ENCODE measurements at regions not wholly inside any gene's neighbourhood (a gene's known extent, or its start where the extent isn't known, plus 50 kb on each side); places are given as distances from the start of the nearest gene placed in this dataset.

- CTCF ChIA-PET, result no interaction called here
- no peak for TF ChIP-seq SMC3 (IDR thresholded peaks at IDR 0.05)
- Histone ChIP-seq H3K27ac (no peak overlapping the region), H3K4me3 (no peak overlapping the region), H3K4me1 (no peaks in the 10 kb centered on the region), H3K9me3 (no peaks in the 10 kb centered on the region; the same call in 2 of the 3 replicates), H3K4me2 (no peak overlapping the region)
- ATAC-seq, result no peak
- no peak for DNase-seq (ENCODE audit: low read depth in 1 of 2, low spot score in 1 of 2)
- POLR2A ChIA-PET, result no interaction called here
- FAIRE-seq, result no peak
These were observed 916.2 kb downstream of the NTRK3 start for GRCh38 chr15:87340370-87340769.

GRCh38 chr15:87326269-87326668, 930.3 kb downstream of the NTRK3 start:
- Histone ChIP-seq H3K27ac (no peak overlapping the region), H3K4me3 (no peak overlapping the region), H3K4me1 (no peaks in the 10 kb centered on the region), H3K9me3 (no peaks in the 10 kb centered on the region), H3K4me2 (no peak overlapping the region)
- 0% methylated on average over 1 of the region's 1 CpG for WGBS (ENCODE audit: missing lambda C conversion rate)
- FAIRE-seq (no peak), DNase-seq (ENCODE audit: low read depth in 1 of 2, low spot score in 1 of 2) (no peak), ATAC-seq (no peak)
- ChIA-PET POLR2A (no interaction called here), CTCF (no interaction called here)
- TF ChIP-seq RAD21 (conservative IDR thresholded peaks at IDR 0.05 in 1 of 2, IDR thresholded peaks at IDR 0.05 in 1 of 2) (no peak), TFCP2L1 (CRISPR knock-in tag; IDR thresholded peaks at IDR 0.05) (no peak), FOXS1 (CRISPR knock-in tag; IDR thresholded peaks at IDR 0.05) (no peak), ZNF302 (CRISPR knock-in tag; IDR thresholded peaks at IDR 0.05) (no peak), FOSL2 (IDR thresholded peaks at IDR 0.05) (no peak), FOSL2 (CRISPR knock-in tag; IDR thresholded peaks at IDR 0.05) (no peak), BHLHE40 (IDR thresholded peaks at IDR 0.05; ENCODE audit: low read depth, low read length) (no peak)

- Histone ChIP-seq H3K9me3 (no peaks in the 10 kb centered on the region; the same call in 2 of the 3 replicates), H3K4me1 (no peaks in the 10 kb centered on the region), H3K27ac (no peak overlapping the region), H3K4me2 (no peak overlapping the region), H3K4me3 (no peak overlapping the region)
- ChIA-PET CTCF (no interaction called here), POLR2A (no interaction called here)
- TF ChIP-seq NPAS2 (CRISPR knock-in tag; IDR thresholded peaks at IDR 0.05; ENCODE audit: borderline replicate concordance) (no peak), HOXA7 (CRISPR knock-in tag; IDR thresholded peaks at IDR 0.05) (no peak), HES2 (IDR thresholded peaks at IDR 0.05) (no peak), RAD21 (conservative IDR thresholded peaks at IDR 0.05 in 1 of 2, IDR thresholded peaks at IDR 0.05 in 1 of 2) (no peak), PBX3 (IDR thresholded peaks at IDR 0.05) (no peak), SREBF2 (IDR thresholded peaks at IDR 0.05) (no peak), CHD2 (IDR thresholded peaks at IDR 0.05; ENCODE audit: low read length, partially characterized antibody) (no peak), MAFK (IDR thresholded peaks at IDR 0.05; ENCODE audit: partially characterized antibody) (no peak), CTCF (IDR thresholded peaks at IDR 0.05) (no peak), JUNB (IDR thresholded peaks at IDR 0.05) (no peak)
- no peak for FAIRE-seq
- WGBS (ENCODE audit: missing lambda C conversion rate), result 0% methylated on average over 1 of the region's 1 CpG
- no peak for ATAC-seq
- DNase-seq (ENCODE audit: low read depth in 1 of 2, low spot score in 1 of 2), result no peak
These were observed 933.7 kb downstream of the NTRK3 start for GRCh38 chr15:87322870-87323269.

GRCh38 chr15:87322265-87322664, 934.3 kb downstream of the NTRK3 start:
- ChIA-PET POLR2A (no interaction called here), CTCF (no interaction called here)
- DNase-seq (ENCODE audit: low read depth in 1 of 2, low spot score in 1 of 2) (no peak), FAIRE-seq (no peak), ATAC-seq (no peak)
- Histone ChIP-seq H3K27ac (no peak overlapping the region), H3K9me3 (no peaks in the 10 kb centered on the region; the same call in 2 of the 3 replicates), H3K4me2 (no peak overlapping the region), H3K4me3 (no peak overlapping the region), H3K4me1 (no peaks in the 10 kb centered on the region)
- 16% methylated on average over 1 of the region's 1 CpG for WGBS (ENCODE audit: missing lambda C conversion rate)
- TF ChIP-seq TP53 (CRISPR knock-in tag; IDR thresholded peaks at IDR 0.05) (no peak), BCL3 (IDR thresholded peaks at IDR 0.05) (no peak), NFE2L2 (conservative IDR thresholded peaks at IDR 0.05; ENCODE audit: low read length) (no peak), POLR2AphosphoS2 (conservative IDR thresholded peaks at IDR 0.05; ENCODE audit: low read length) (no peak), ZFP36 (IDR thresholded peaks at IDR 0.05; ENCODE audit: borderline replicate concordance, partially characterized antibody) (no peak), HOXB5 (CRISPR knock-in tag; IDR thresholded peaks at IDR 0.05) (no peak), SREBF2 (IDR thresholded peaks at IDR 0.05) (no peak), FOSB (CRISPR knock-in tag; IDR thresholded peaks at IDR 0.05) (no peak), REST (IDR thresholded peaks at IDR 0.05) (no peak), PHF8 (IDR thresholded peaks at IDR 0.05; ENCODE audit: borderline replicate concordance, low read depth) (no peak)
